Keratinocyte (primary cell): ENCODE measurements at regions not wholly inside any gene's neighbourhood (a gene's known extent, or its start where the extent isn't known, plus 50 kb on each side); places are given as distances from the start of the nearest gene placed in this dataset.

Experiments
- DNase-seq: peaks from one replicate; pipeline ENCODE4 v3.0.0-alpha.2; 2011; ENCODE audit warnings: low read depth, missing footprints, low spot score
- FAIRE-seq: peaks from 2 replicates; lab custom pipeline; 2011; peaks lifted over from hg19 to GRCh38; lab: Jason Lieb, UNC
- H2AFZ ChIP-seq: 2 replicates; pipeline ENCODE4 v1.6.0; 2012; ENCODE audit warnings: low read length, control low read depth, inconsistent platforms; ENCODE audit not compliant: control insufficient read depth
- H3K27ac ChIP-seq: 2 replicates; pipeline ENCODE4 v1.5.1; 2011; ENCODE audit warnings: low read length; ENCODE audit not compliant: control insufficient read depth, insufficient read depth
- H3K27me3 ChIP-seq: 3 replicates; pipeline ENCODE4 v1.6.0; 2011; ENCODE audit warnings: low read length; ENCODE audit not compliant: control insufficient read depth, insufficient read depth; ENCODE audit errors: extremely low read depth
- H3K36me3 ChIP-seq, 2 experiments: 2 replicates in 1 of 2; 3 replicates in 1 of 2; pipeline ENCODE4 v1.5.1; 2011; ENCODE audit warnings: low read length in 2 of 2, mild to moderate bottlenecking in 1 of 2; ENCODE audit not compliant: control insufficient read depth in 2 of 2, insufficient read depth in 2 of 2; ENCODE audit errors: extremely low read depth in 1 of 2
- H3K4me1 ChIP-seq: 3 replicates; pipeline ENCODE4 v1.5.1; 2011; ENCODE audit warnings: low read length; ENCODE audit not compliant: control insufficient read depth, insufficient read depth; ENCODE audit errors: extremely low read depth
- H3K4me2 ChIP-seq: 3 replicates; pipeline ENCODE4 v1.6.0; 2011; ENCODE audit warnings: low read depth, low read length; ENCODE audit not compliant: control insufficient read depth, insufficient read depth; ENCODE audit errors: extremely low read depth
- H3K4me3 ChIP-seq, 3 experiments: fragments of 200-600 bp in 1 of 3; sonication (generic) in 1 of 3; 2 replicates in 2 of 3; 3 replicates in 1 of 3; pipeline ENCODE4 v1.5.1; 2011 to 2016; ENCODE audit warnings: low read length in 3 of 3, mild to moderate bottlenecking in 3 of 3, control low read depth in 2 of 3, inconsistent platforms in 1 of 3, low read depth in 1 of 3, mixed read lengths in 1 of 3, mixed run types in 1 of 3, moderate library complexity in 1 of 3; ENCODE audit not compliant: control insufficient read depth in 2 of 3, insufficient read depth in 2 of 3; ENCODE audit errors: extremely low read depth in 1 of 3
- H3K79me2 ChIP-seq: 2 replicates; pipeline ENCODE4 v1.6.0; 2012; ENCODE audit warnings: low read length; ENCODE audit not compliant: control insufficient read depth, insufficient read depth
- H3K9ac ChIP-seq: 3 replicates; pipeline ENCODE4 v1.6.0; 2011; ENCODE audit warnings: low read length; ENCODE audit not compliant: control insufficient read depth, insufficient read depth; ENCODE audit errors: extremely low read depth
- H3K9me1 ChIP-seq: 3 replicates; pipeline ENCODE4 v1.6.0; 2011; ENCODE audit warnings: low read length; ENCODE audit not compliant: control insufficient read depth, insufficient read depth; ENCODE audit errors: extremely low read depth
- H3K9me3 ChIP-seq: 2 replicates; pipeline ENCODE4 v1.5.1; 2012; ENCODE audit warnings: low read depth, low read length; ENCODE audit not compliant: control insufficient read depth
- H4K20me1 ChIP-seq: 3 replicates; pipeline ENCODE4 v1.6.0; 2011; ENCODE audit warnings: low read length; ENCODE audit not compliant: control insufficient read depth, insufficient read depth; ENCODE audit errors: extremely low read depth
- EZH2 ChIP-seq: IDR thresholded peaks from one replicate; pipeline ENCODE4 v1.6.1; 2012; ENCODE audit warnings: inconsistent platforms, mild to moderate bottlenecking, low read length, moderate library complexity
- dilution Hi-C: fragments of 300-500 bp; cut with MboI; formaldehyde crosslinking; loops from one replicate; pipeline ENCODE4 v1.7.0; 2020; ENCODE audit warnings: low sequenced_read_pairs; ENCODE audit not compliant: extremely low pct_ligation_motif_present
- TF ChIP-seq, protein P1 (sequence below), 3 experiments: IDR thresholded peaks in 1 of 3; conservative IDR thresholded peaks in 1 of 3; optimal IDR thresholded peaks in 1 of 3; 2 replicates in 2 of 3; 3 replicates in 1 of 3; pipeline versions ENCODE3 to v1.5.1; 2011; ENCODE audit warnings: low read length in 3 of 3, mild to moderate bottlenecking in 3 of 3, moderate library complexity in 2 of 3, control low read depth in 1 of 3, inconsistent platforms in 1 of 3; ENCODE audit not compliant: insufficient read depth in 2 of 3; ENCODE audit errors: extremely low read depth in 1 of 3

- no peak for FAIRE-seq
- Histone ChIP-seq H3K27ac (no peak overlapping the region), H3K9me3 (no peaks in the 10 kb centered on the region), H3K4me2 (no peak overlapping the region), H3K36me3 (no peaks in the 10 kb centered on the region), H3K79me2 (no peaks in the 10 kb centered on the region), H3K4me1 (no peaks in the 10 kb centered on the region), H3K4me3 (no peak overlapping the region), H3K9me1 (no peaks in the 10 kb centered on the region), H3K9ac (no peak overlapping the region), H3K27me3 (no peaks in the 10 kb centered on the region), H4K20me1 (no peaks in the 10 kb centered on the region), H2AFZ (no peak overlapping the region)
- TF ChIP-seq EZH2, result no peak
- TF ChIP-seq, protein P1, sequence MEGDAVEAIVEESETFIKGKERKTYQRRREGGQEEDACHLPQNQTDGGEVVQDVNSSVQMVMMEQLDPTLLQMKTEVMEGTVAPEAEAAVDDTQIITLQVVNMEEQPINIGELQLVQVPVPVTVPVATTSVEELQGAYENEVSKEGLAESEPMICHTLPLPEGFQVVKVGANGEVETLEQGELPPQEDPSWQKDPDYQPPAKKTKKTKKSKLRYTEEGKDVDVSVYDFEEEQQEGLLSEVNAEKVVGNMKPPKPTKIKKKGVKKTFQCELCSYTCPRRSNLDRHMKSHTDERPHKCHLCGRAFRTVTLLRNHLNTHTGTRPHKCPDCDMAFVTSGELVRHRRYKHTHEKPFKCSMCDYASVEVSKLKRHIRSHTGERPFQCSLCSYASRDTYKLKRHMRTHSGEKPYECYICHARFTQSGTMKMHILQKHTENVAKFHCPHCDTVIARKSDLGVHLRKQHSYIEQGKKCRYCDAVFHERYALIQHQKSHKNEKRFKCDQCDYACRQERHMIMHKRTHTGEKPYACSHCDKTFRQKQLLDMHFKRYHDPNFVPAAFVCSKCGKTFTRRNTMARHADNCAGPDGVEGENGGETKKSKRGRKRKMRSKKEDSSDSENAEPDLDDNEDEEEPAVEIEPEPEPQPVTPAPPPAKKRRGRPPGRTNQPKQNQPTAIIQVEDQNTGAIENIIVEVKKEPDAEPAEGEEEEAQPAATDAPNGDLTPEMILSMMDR (optimal IDR thresholded peaks at IDR 0.05 in 1 of 3, IDR thresholded peaks at IDR 0.05 in 1 of 3, conservative IDR thresholded peaks at IDR 0.05 in 1 of 3; ENCODE audit: extremely low read depth in 1 of 3, insufficient read depth in 2 of 3, low read length in 3 of 3), result no peak
- DNase-seq, result no peak
- dilution Hi-C loops, result no loop called here
Observed at GRCh38 chrX:22325096-22325495, 52.4 kb downstream of the CBLL2 start.

DNA sequence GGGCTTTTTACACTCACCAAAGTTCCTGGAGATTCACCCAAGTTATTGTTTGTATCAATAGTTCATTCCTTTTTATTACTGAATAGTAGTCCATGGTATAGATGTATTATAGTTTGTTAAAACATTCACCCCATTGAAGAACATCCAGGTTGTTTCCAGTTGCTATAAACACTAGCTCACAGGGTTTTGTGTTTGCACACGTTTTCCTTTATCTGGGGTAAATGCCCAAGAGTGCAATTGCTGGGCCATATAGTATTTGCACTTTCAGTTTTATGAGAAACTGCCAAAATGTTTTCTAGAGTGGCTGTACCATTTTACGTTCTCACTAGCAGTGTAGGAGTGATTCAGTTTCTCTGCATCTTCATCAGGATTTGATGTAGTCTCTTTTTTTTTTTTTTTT lies 57.1 kb downstream of the CBLL2 start:
- dilution Hi-C loops, result no loop called here

More for the DNA sequence above, 57.1 kb downstream of the CBLL2 start:
- Histone ChIP-seq H2AFZ (no peak overlapping the region), H3K36me3 (no peaks in the 10 kb centered on the region), H3K4me2 (no peak overlapping the region), H3K9ac (no peak overlapping the region), H3K4me1 (no peaks in the 10 kb centered on the region), H3K9me3 (no peaks in the 10 kb centered on the region), H3K79me2 (no peaks in the 10 kb centered on the region), H3K27me3 (no peaks in the 10 kb centered on the region), H3K27ac (no peak overlapping the region), H4K20me1 (no peaks in the 10 kb centered on the region), H3K9me1 (no peaks in the 10 kb centered on the region), H3K4me3 (no peak overlapping the region)
- DNase-seq (no peak), FAIRE-seq (no peak)
- TF ChIP-seq, protein P1 (optimal IDR thresholded peaks at IDR 0.05 in 1 of 3, IDR thresholded peaks at IDR 0.05 in 1 of 3, conservative IDR thresholded peaks at IDR 0.05 in 1 of 3; ENCODE audit: extremely low read depth in 1 of 3, insufficient read depth in 2 of 3, low read length in 3 of 3), result no peak
- TF ChIP-seq EZH2, result no peak
